GM12892 (cell line): ENCODE measurements at regions not wholly inside any gene's neighbourhood (a gene's known extent, or its start where the extent isn't known, plus 50 kb on each side); places are given as distances from the start of the nearest gene placed in this dataset.

Experiments used
- POLR2A ChIP-seq: IDR thresholded peaks from 2 replicates; pipeline ENCODE4 v1.6.1; 2011; ENCODE audit warnings: low read depth, low read length, control low read depth
- POLR2AphosphoS5 ChIP-seq: IDR thresholded peaks from 2 replicates; pipeline ENCODE4 v1.6.1; 2011; ENCODE audit warnings: low read depth, low read length, control low read depth

DNA sequence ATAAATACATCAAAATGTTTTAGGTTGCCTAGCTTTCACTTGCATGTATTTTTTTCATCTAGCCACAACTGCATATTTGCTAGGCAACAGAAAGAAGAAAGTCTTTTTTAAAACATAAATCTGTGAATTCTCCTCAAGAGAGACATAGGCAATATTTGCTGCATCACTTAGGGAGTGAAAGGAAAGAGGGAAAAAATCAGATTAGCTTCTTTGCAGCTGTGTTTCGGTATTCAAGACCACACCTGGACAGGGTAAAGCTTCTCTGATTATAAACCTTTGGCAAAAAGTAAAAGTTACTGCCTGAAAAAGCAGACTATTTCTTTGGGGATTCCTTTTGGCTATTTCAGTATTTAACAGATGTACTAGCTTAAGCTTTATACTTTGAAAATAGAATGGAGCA is 280.9 kb upstream of the ZSWIM2 start:
- TF ChIP-seq POLR2A (no peak), POLR2AphosphoS5 (no peak)
